GM12878 (cell line): ENCODE measurements at regions not wholly inside any gene's neighbourhood (a gene's known extent, or its start where the extent isn't known, plus 50 kb on each side); places are given as distances from the start of the nearest gene placed in this dataset.

Source experiments
- ATAC-seq: fragments of 200-7000 bp; cut with Tn5 transposase; 3 replicates; pipeline ENCODE4 v1.9.1; 2020; ENCODE audit warnings: mild to moderate bottlenecking, moderate library complexity
- BruUV-seq: library from RNA; stranded (reverse); fragments of 400-500 nt; replicated peaks from 2 replicates; lab custom pipeline; 2021; lab: Mats Ljungman, UMichigan
- CTCF ChIA-PET: fragments of 300-600 bp; sonication (Branson Sonifier 250); formaldehyde crosslinking; extraction: SDS; loops from one replicate; lab custom pipeline; 2021; ENCODE audit warnings: inconsistent platforms; lab: Yijun Ruan, JAX
- POLR2A ChIA-PET: fragments of 350-600 bp; formaldehyde crosslinking; extraction: SDS; loops from one replicate; lab custom pipeline; 2021; ENCODE audit warnings: inconsistent platforms; lab: Charles Lee
- RAD21 ChIA-PET: fragments of 300-600 bp; sonication (Branson Sonifier 250); formaldehyde crosslinking; loops from one replicate; lab custom pipeline; 2023; ENCODE audit warnings: antibody characterized with exemption; ENCODE audit not compliant: unreplicated experiment; lab: Charles Lee
- SMC1A ChIA-PET: fragments of 300-600 bp; sonication (Branson Sonifier 250); formaldehyde crosslinking; loops from one replicate; lab custom pipeline; 2023; ENCODE audit not compliant: unreplicated experiment, uncharacterized antibody; lab: Charles Lee
- DNase-seq: peaks from one replicate; pipeline ENCODE4 v3.0.0-alpha.2; 2011; ENCODE audit warnings: low read depth, low spot score
- FAIRE-seq: peaks from 3 replicates; lab custom pipeline; 2011; peaks lifted over from hg19 to GRCh38; lab: Jason Lieb, UNC
- H2AFZ ChIP-seq: 2 replicates; pipeline ENCODE4 v1.6.0; 2011; ENCODE audit warnings: low read depth, low read length, control low read depth; ENCODE audit not compliant: control insufficient read depth
- H3K27ac ChIP-seq: 2 replicates; pipeline ENCODE4 v1.5.1; 2011; ENCODE audit warnings: control low read depth; ENCODE audit not compliant: control insufficient read depth, insufficient read depth
- H3K27me3 ChIP-seq, 2 experiments: replicated peaks in 1 of 2; 2 replicates each; pipeline versions ENCODE4 v1.6.0 to v1.6.1; 2011; ENCODE audit warnings: low read length in 1 of 2; ENCODE audit not compliant: control insufficient read depth in 2 of 2, insufficient read depth in 2 of 2
- H3K36me3 ChIP-seq, 2 experiments: 2 replicates each; pipeline ENCODE4 v1.5.1; 2011; ENCODE audit warnings: low read length in 1 of 2; ENCODE audit not compliant: control insufficient read depth in 2 of 2, insufficient read depth in 2 of 2
- H3K4me1 ChIP-seq: 2 replicates; pipeline ENCODE4 v1.6.1; 2011; ENCODE audit warnings: mild to moderate bottlenecking, low read length, moderate library complexity, mixed read lengths; ENCODE audit not compliant: control insufficient read depth, insufficient read depth
- H3K4me2 ChIP-seq: 2 replicates; pipeline ENCODE4 v1.6.0; 2011; ENCODE audit warnings: control low read depth; ENCODE audit not compliant: control insufficient read depth, insufficient read depth
- H3K4me3 ChIP-seq: fragments of 200-600 bp; sonication (generic); 2 replicates; pipeline ENCODE4 v1.5.1; 2016
- H3K79me2 ChIP-seq: 2 replicates; pipeline ENCODE4 v1.6.0; 2011; ENCODE audit warnings: low read length; ENCODE audit not compliant: control insufficient read depth, insufficient read depth
- H3K9ac ChIP-seq: 2 replicates; pipeline ENCODE4 v1.8.0; 2011; ENCODE audit warnings: low read length, control low read depth, mixed read lengths; ENCODE audit not compliant: control insufficient read depth, insufficient read depth
- H3K9me3 ChIP-seq: replicated peaks from 3 replicates; pipeline ENCODE4 v1.5.1; 2011; ENCODE audit warnings: mild to moderate bottlenecking, low read length; ENCODE audit not compliant: control insufficient read depth, insufficient read depth
- H4K20me1 ChIP-seq: 2 replicates; pipeline ENCODE4 v1.6.0; 2011; ENCODE audit not compliant: control insufficient read depth, insufficient read depth
- BCLAF1 ChIP-seq: fragments of 450-650 bp; IDR thresholded peaks from 2 replicates; pipeline ENCODE4 v1.6.1; 2017; ENCODE audit warnings: antibody characterized with exemption, mild to moderate bottlenecking, moderate library complexity
- EP300 ChIP-seq, 2 experiments: fragments of 150-350 bp in 1 of 2; IDR thresholded peaks; 2 replicates each; pipeline ENCODE4 v1.6.1; 2011 to 2012; ENCODE audit warnings: low read depth in 2 of 2, low read length in 2 of 2, borderline replicate concordance in 1 of 2, improper control_type of control experiment in 1 of 2, inconsistent platforms in 1 of 2; ENCODE audit not compliant: control insufficient read depth in 1 of 2
- KAT2A ChIP-seq: conservative IDR thresholded peaks from 2 replicates; pipeline ENCODE4 v1.6.1; 2011; ENCODE audit warnings: low read depth, low read length; ENCODE audit not compliant: control insufficient read depth
- MEF2B ChIP-seq: fragments of 450-650 bp; IDR thresholded peaks from 2 replicates; pipeline ENCODE4 v1.6.1; 2018; ENCODE audit warnings: mild to moderate bottlenecking, moderate library complexity; ENCODE audit not compliant: partially characterized antibody, poor library complexity, severe bottlenecking
- NFYA ChIP-seq: IDR thresholded peaks from 2 replicates; pipeline ENCODE4 v1.6.1; 2011; ENCODE audit warnings: low read depth, mild to moderate bottlenecking, low read length, improper control_type of control experiment, borderline replicate concordance
- POLR2A ChIP-seq: IDR thresholded peaks from 2 replicates; pipeline ENCODE4 v1.6.1; 2011; ENCODE audit warnings: low read depth, mild to moderate bottlenecking, low read length
- RAD51 ChIP-seq: fragments of 450-650 bp; IDR thresholded peaks from 2 replicates; pipeline ENCODE4 v1.6.1; 2016; ENCODE audit warnings: moderate library complexity, mild to moderate bottlenecking, inconsistent platforms
- ZNF217 ChIP-seq: fragments of 450-650 bp; IDR thresholded peaks from 2 replicates; pipeline ENCODE4 v1.6.1; 2017; ENCODE audit warnings: antibody characterized with exemption, mild to moderate bottlenecking
- WGBS: methylation state at CpG from one replicate; pipeline ENCODE4 v1.1.6; 2016; ENCODE audit warnings: low lambda C conversion rate; ENCODE audit not compliant: insufficient replicate concordance, insufficient coverage; ENCODE audit errors: missing lambda C conversion rate; 5-methylcytosine and 5-hydroxymethylcytosine counted together
- in situ Hi-C: fragments of 300-500 bp; cut with MboI; formaldehyde crosslinking; loops from 9 replicates; pipeline ENCODE4 v1.14.3; 2018; ENCODE audit warnings: mixed read lengths
- intact Hi-C: fragments of 100-400 bp; cut with micrococcal nuclease; formaldehyde crosslinking; loops from one replicate; pipeline ENCODE4 v1.14.2; 2022; ENCODE audit not compliant: unreplicated experiment

- FAIRE-seq (no peak), DNase-seq (no peak), ATAC-seq (no peak)
- BruUV-seq: no TSS peak
- no peak overlapping the region for H3K27ac ChIP-seq
- H3K27me3 ChIP-seq: no peaks in the 10 kb centered on the region
- no peaks in the 10 kb centered on the region for H3K9me3 ChIP-seq
- SMC1A ChIA-PET: interaction anchor here (0.7 kb wide), 1 partner anchor 889 kb away, joined by 3 read pairs; no protein-coding TSS in a partner anchor
- H3K36me3 ChIP-seq: no peaks in the 10 kb centered on the region
- intact Hi-C loops (no loop called here), in situ Hi-C loops (no loop called here)
- 55% methylated on average over 12 of the region's 12 CpGs for WGBS
- H2AFZ ChIP-seq: no peak overlapping the region
- TF ChIP-seq NFYA (no peak), ZNF217 (no peak), POLR2A (no peak), BCLAF1 (no peak), EP300 (IDR thresholded peaks at IDR 0.05; ENCODE audit: borderline replicate concordance in 1 of 2, control insufficient read depth in 1 of 2, low read depth in 2 of 2, low read length in 2 of 2) (no peak), KAT2A (no peak), RAD51 (no peak), MEF2B (no peak)
- no peak overlapping the region for H3K4me3 ChIP-seq
- RAD21 ChIA-PET: no interaction called here
- CTCF ChIA-PET: no interaction called here
- no peaks in the 10 kb centered on the region for H3K79me2 ChIP-seq
- no peaks in the 10 kb centered on the region for H4K20me1 ChIP-seq
- POLR2A ChIA-PET: no interaction called here
- H3K9ac ChIP-seq: no peak overlapping the region
- H3K4me2 ChIP-seq: no peak overlapping the region
- H3K4me1 ChIP-seq: no peaks in the 10 kb centered on the region
These were observed 92.0 kb upstream of the WASF3 start for GRCh38 chr13:26465514-26465913.
